HL-60 (cell line): ENCODE measurements at regions not wholly inside any gene's neighbourhood (a gene's known extent, or its start where the extent isn't known, plus 50 kb on each side); places are given as distances from the start of the nearest gene placed in this dataset.

Experiments used
- DNase-seq, 2 experiments: peaks; one replicate each; pipeline ENCODE4 v3.0.0-alpha.2; 2010 to 2020; ENCODE audit warnings: low read depth in 1 of 2, low spot score in 1 of 2
- H3K27ac ChIP-seq: fragments of 250-450 bp; sonication (Bioruptor Pico); replicated peaks from 2 replicates; pipeline ENCODE4 v1.5.1; 2020; ENCODE audit warnings: mild to moderate bottlenecking, moderate library complexity
- H3K27me3 ChIP-seq: fragments of 250-450 bp; sonication (Bioruptor Pico); 2 replicates; pipeline ENCODE4 v1.5.1; 2021; ENCODE audit warnings: mild to moderate bottlenecking, moderate library complexity; ENCODE audit not compliant: insufficient read depth, poor library complexity, severe bottlenecking
- H3K4me3 ChIP-seq: replicated peaks from 2 replicates; pipeline ENCODE4 v1.5.1; 2011; ENCODE audit warnings: mild to moderate bottlenecking, control low read depth, low read length; ENCODE audit not compliant: insufficient read depth
- GABPA ChIP-seq: IDR thresholded peaks from 2 replicates; pipeline ENCODE4 v1.6.1; 2012; ENCODE audit warnings: low read depth
- POLR2AphosphoS5 ChIP-seq: IDR thresholded peaks from 2 replicates; pipeline ENCODE4 v1.6.1; 2012; ENCODE audit warnings: low read depth
- SPI1 ChIP-seq: IDR thresholded peaks from 2 replicates; pipeline ENCODE4 v1.6.1; 2012; ENCODE audit warnings: low read depth, mild to moderate bottlenecking, borderline replicate concordance
- TF ChIP-seq, protein P1 (sequence below): IDR thresholded peaks from 2 replicates; pipeline ENCODE4 v1.6.1; 2012; ENCODE audit warnings: low read depth; ENCODE audit not compliant: insufficient replicate concordance
- TF ChIP-seq, protein P2 (sequence below): IDR thresholded peaks from one replicate; pipeline ENCODE4 v1.5.1; 2011; ENCODE audit warnings: low read length, control low read depth, inconsistent platforms; ENCODE audit not compliant: insufficient read depth

DNA sequence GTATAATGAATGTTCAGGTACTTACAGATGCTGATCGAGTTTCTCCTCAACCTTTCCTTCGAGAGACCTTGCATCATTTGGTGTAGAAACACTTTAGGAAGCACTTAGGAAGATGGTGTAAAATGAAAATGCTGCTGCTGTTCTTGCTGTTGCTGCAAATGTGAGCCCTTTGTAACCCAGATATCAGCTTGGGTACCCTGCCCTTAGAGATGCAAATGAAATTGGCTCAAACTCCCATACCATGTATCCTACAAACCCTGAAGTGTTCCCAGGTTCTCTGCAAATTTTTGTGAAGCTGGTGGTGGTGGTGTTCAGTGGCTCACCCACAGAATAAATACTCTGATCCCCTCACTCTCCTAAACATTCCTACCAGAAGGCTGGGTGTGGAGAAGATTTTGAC, 130.8 kb downstream of the SLC25A47 start:
- TF ChIP-seq, protein P1, sequence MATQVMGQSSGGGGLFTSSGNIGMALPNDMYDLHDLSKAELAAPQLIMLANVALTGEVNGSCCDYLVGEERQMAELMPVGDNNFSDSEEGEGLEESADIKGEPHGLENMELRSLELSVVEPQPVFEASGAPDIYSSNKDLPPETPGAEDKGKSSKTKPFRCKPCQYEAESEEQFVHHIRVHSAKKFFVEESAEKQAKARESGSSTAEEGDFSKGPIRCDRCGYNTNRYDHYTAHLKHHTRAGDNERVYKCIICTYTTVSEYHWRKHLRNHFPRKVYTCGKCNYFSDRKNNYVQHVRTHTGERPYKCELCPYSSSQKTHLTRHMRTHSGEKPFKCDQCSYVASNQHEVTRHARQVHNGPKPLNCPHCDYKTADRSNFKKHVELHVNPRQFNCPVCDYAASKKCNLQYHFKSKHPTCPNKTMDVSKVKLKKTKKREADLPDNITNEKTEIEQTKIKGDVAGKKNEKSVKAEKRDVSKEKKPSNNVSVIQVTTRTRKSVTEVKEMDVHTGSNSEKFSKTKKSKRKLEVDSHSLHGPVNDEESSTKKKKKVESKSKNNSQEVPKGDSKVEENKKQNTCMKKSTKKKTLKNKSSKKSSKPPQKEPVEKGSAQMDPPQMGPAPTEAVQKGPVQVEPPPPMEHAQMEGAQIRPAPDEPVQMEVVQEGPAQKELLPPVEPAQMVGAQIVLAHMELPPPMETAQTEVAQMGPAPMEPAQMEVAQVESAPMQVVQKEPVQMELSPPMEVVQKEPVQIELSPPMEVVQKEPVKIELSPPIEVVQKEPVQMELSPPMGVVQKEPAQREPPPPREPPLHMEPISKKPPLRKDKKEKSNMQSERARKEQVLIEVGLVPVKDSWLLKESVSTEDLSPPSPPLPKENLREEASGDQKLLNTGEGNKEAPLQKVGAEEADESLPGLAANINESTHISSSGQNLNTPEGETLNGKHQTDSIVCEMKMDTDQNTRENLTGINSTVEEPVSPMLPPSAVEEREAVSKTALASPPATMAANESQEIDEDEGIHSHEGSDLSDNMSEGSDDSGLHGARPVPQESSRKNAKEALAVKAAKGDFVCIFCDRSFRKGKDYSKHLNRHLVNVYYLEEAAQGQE, result no peak
- no peak for TF ChIP-seq GABPA
- TF ChIP-seq SPI1, result no peak
- TF ChIP-seq, protein P2, sequence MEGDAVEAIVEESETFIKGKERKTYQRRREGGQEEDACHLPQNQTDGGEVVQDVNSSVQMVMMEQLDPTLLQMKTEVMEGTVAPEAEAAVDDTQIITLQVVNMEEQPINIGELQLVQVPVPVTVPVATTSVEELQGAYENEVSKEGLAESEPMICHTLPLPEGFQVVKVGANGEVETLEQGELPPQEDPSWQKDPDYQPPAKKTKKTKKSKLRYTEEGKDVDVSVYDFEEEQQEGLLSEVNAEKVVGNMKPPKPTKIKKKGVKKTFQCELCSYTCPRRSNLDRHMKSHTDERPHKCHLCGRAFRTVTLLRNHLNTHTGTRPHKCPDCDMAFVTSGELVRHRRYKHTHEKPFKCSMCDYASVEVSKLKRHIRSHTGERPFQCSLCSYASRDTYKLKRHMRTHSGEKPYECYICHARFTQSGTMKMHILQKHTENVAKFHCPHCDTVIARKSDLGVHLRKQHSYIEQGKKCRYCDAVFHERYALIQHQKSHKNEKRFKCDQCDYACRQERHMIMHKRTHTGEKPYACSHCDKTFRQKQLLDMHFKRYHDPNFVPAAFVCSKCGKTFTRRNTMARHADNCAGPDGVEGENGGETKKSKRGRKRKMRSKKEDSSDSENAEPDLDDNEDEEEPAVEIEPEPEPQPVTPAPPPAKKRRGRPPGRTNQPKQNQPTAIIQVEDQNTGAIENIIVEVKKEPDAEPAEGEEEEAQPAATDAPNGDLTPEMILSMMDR, result no peak
- no peak for TF ChIP-seq POLR2AphosphoS5
- DNase-seq, result no peak
- Histone ChIP-seq H3K4me3 (no peak overlapping the region), H3K27me3 (no peaks in the 10 kb centered on the region), H3K27ac (no peak overlapping the region)

GRCh38 chr14:100454437-100454836, 131.3 kb downstream of the SLC25A47 start:
- TF ChIP-seq, protein P2, result no peak
- TF ChIP-seq SPI1 (no peak), GABPA (no peak), POLR2AphosphoS5 (no peak)
- TF ChIP-seq, protein P1, result no peak
- Histone ChIP-seq H3K27ac (no peak overlapping the region), H3K27me3 (no peaks in the 10 kb centered on the region), H3K4me3 (no peak overlapping the region)
- DNase-seq, result no peak

DNA sequence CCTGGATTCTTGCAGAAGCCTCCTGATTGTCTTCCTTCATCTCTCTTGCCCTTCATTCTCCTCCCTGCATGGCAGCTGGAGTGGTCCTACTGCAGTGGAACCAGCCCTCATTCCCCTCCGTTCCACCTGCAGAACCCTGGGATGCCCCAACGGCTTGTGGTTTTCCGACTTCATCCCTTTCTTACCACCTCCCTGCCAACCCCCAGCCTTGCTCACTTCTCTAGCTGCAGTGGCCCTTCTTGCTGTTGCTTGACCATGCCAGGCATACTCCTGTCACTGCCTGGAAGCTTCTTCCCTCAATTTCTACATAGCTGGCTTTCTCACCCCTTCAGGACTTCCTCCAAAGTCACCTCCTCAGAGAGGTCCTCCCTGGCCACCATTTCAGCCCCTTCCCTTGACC, 123.3 kb downstream of the BEGAIN start:
- no peak for TF ChIP-seq POLR2AphosphoS5
- TF ChIP-seq, protein P1, result no peak
- Histone ChIP-seq H3K4me3 (no peak overlapping the region), H3K27me3 (no peaks in the 10 kb centered on the region), H3K27ac (no peak overlapping the region)
- DNase-seq, result no peak
